ENCODE measurements at regions not wholly inside any gene's neighbourhood (a gene's known extent, or its start where the extent isn't known, plus 50 kb on each side); places are given as distances from the start of the nearest gene placed in this dataset.

DNA sequence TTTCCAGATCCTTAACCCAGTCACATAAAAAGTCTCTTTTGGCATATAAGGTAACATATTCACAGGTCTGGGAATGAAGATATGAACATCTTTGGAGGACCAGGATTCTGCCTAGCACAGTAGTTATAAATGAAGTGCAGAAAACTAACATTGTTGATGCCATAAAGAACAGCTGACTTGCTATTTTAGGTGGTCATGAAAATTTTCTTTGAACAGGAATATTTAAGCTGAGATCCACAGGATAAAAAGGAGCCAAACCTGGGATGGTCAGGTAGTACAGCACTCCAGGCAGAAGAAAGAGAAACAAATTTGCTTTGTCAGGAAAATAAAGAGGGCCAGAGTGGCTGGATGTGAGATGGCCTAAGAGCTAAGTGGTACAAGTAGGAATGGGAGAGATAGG, 80.0 kb downstream of the CENPW start:
- DNase-seq, result no peak

DNA sequence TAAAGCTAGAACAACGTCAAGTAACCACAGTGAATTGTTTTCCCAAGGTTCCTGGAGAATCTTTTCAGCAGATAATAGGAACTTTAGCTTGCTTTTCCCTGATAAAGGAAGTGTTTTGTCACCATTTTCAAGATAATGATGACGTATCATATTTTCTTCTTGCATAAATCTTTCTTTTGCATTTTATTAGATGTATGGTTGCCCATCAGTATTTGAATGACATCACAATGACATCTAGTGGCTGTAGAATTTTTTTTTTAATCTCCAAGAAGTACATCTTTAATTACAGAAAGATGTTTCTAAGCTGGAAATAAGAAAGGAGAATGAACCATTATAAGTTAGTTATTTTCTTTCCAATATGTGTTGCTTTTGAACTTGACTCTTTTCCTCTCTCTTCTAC, 83.0 kb downstream of the CENPW start:
- DNase-seq, result no peak

DNA sequence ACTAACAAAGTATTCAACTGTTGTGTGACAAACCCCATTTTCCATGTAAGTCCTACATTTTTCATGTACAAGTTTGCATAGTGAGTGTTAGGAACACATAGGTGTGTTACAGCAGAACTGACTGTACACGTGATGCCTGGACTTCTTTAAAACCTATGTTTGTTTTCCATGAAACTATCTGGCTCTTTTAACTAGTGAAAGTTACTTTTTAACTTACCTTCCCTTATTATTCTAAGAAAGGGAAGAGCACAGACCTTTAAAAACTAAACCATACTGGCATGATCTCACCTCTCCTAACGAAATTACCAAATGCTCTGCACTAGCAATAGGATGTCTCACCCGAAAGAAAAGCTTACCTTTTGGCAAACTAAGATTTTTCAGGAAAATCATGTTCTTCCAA, 87.8 kb downstream of the CENPW start:
- no peak for DNase-seq

DNA sequence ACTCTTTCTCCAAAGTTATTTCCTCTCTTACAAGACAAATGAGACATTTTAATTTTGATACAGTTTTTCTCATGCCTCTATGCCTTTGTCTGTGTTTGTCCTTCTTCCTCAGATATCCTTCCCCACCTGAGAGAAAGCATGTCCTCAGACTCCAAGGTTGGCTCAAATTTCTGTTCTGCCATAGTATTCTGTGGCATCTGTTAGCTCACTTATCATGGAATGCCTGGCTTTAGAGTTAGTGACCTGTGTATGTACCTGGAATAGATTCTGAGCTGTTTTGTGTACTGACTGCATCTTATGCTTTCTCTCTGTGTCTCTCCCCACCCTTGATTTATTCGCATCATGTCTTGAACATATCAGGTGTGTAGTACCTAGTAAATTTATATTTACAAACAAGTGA, 90.0 kb downstream of the CENPW start:
- DNase-seq, result no peak

DNA sequence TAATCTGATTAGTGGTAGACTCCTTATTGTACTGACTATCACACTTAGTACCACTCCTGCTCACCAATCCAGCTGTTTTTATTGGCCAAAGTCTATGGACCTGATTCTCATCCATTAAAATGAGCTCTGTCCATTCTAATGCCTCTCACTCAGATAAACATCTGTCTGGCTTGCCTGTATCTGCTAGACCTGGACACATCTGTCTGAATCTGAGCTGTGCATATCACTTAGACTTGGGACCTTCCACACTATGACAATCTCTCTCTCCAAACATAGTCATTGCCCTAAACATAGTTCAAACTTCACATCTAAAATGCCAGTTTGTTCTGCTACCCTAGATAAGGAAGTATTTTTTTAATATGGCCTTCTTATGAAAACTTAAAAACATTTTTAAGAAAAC, 92.6 kb downstream of the CENPW start:
- no peak for DNase-seq

DNA sequence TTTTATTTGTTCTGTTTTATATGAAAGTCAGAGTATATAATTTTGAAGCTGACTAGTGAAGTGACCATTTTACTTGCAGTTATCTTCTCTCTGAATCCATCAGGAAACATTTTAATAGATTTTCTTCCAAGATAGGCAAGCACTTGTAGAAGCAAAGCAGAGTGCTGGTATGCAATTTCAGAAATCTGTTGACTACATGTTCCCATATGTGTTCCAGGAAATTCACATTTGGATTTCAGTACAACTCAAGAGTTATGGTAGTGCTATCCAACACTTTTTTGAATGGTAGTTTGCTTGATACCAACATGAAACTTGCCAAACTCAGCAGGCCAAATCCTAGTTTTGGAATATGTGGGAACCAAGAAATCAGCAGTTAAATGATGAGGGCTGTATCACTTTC, 94.0 kb downstream of the CENPW start:
- DNase-seq, result no peak

DNA sequence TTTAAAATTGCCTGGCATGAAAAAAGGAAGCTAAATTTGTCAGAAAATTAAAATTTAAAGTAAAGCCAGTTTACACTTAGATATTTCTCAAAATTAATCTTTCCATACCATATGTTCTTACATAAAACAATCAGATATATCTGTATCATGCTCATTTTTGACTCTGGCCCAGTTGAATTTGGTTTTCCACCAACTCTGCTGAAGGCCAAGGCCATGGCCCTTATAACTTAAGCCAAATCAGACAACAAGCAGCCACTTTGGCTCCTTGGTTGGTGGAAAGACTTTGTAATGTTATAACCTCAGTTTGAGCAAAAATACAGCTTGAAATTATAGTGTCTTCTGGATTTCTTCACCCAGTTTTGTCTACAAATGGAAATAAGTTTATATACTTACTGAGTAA, 97.3 kb downstream of the CENPW start:
- no peak for DNase-seq

DNA sequence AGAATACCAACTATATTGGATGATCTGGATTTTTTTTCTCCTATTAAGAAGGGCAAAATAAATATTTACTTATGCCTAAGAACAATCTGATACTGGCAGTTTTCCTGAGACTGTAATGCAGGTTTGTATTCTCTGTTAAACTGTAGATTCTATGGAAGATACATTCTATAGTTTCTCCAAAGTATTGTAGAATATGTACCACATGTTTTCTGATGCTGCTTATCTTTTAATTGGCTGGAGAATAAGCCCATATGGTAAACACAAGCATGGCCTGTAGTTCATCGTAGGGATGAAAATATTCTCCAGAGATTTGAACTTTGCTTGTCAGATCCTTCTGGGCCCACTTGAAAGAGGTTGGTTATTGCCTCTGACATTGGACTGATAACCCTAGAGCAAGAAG, 99.1 kb downstream of the CENPW start:
- no peak for DNase-seq

DNA sequence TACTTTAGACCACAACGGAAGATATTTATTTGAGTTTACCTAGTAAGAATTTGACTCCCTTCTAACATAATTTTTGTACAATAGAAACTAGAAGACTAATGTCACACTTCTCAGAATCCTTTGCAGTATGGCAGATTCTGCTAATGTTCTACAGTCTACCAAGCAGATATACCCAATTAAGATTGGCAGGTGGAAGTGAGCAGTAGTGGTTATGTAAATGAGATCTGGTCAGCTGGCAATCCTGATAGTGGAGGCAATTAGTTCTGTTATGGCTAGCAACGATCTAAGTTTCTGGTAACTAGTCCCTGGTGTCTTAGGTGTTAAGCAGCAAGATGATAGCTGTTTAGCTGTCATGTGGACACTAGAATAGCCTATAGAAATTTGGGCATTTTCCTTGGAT, 101.0 kb downstream of the CENPW start:
- DNase-seq, result no peak

DNA sequence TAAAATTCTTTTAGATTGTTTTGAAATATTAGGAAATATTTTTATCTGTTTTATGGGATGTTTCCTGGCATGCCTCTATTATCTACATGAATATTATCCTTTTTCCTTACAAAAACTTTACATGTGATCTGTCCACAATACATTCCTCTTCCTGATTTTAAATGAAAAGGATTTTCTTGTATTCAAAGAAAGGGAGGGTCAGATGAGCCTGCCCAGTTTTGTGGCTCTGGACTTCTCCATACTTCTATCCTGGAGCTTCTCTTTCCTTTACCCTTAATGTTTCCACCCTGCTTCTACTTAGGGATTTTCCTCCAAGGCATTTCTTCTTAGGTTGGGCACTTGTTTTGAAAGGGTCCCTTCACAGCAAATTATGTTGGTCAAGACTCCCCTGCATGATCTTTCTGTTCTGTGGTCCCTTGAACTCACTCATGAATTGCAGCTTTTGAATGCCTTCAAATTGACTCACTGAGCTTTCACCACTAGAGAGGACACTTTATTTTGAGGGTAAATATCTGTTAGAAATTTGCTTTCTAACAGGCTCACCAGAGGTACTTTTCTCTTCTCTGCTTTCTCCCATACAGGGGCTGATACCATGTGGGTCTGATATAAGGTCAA, 104.9 kb downstream of the CENPW start:
- no peak for DNase-seq

DNA sequence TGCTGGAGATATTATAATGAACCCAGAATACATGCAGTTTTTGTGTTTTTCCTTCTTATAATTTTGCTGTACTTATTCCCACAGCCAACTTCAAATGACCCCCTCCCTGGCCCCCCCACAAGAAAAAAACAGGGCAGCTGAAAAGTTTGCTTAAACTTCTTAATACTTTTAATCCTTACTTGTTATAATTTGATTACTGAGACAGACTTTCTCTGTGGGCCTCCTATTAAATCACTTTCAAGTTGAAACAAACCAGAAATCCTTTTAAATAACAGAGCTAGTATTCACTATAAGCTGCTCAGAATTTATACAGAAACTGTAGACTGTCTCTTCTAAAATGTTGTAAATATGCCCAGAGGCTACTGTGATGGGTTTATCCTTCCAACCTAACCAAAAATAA, 106.3 kb downstream of the CENPW start:
- no peak for DNase-seq

DNA sequence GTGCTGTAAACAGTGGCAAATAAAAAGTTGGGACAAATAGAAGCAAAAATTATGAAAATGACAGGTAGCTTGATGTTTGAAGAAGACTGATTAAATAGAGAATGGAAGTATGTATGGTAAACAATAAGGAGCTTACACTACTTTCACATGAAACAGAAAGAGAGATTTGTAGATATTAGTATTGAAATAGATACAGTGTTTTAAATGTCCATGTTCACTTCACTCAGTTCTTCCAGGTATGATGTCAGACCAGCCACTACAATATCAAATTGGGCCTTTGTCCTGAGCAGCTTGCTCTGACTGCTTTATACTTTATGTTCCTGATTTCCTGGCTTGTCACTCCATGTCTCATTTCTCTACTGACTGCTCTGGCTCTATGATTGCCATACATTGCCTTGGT, 107.5 kb downstream of the CENPW start:
- no peak for DNase-seq

DNA sequence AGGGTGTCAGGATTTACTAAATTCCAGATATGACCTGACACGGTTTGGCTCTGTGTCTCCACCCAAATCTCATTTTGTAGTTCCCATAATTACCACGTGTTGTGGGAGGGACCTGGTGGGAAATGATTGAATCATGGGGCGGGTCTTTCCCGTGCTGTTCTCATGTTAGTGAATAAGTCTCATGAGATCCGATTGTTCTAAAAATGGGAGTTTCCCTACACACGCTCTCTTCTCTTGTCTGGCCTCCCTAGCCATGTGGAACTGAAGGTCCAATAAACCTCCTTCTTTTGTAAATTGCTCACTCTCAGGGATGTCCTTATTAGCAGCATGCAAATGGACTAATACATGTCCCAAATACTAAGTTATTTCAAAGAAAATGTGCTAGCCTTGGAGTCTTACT, 121.1 kb downstream of the CENPW start:
- no peak for DNase-seq

DNA sequence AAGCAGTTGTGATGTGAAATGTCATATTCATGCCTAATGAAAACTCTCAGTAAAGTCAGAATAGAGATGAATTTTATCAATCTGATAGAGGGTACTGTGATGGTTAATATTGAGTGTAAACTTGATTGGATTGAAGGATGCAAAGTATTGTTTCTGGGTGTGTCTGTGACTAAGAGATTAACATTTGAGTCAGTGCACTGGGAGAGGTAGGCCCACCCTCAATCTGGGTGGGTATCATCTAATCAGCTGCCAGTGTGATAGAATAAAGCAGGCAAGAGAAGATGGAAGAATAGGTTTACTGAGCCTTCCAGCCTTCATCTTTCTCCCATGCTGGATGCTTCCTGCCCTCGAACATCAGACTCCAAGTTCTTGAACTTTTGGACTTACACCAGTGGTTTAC, 124.3 kb downstream of the CENPW start:
- no peak for DNase-seq

DNA sequence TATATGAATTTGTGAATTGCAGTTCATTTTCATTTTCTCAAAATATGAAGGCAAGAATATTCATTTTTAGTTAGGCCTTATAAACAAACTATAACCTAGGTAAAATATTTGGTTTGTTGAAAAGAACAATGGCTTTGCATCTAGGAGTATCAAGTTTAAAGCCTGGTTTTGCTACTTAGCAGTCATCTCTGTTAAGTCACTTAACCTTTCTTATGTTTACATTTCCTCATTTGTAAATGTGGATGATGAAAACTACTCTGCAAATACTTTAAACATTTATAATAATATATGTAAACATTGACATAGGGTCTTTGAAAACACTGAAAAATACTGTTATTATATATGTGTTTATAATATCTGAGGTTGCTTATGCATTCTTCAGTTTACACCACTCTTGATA, 135.5 kb downstream of the CENPW start:
- no peak for DNase-seq

DNA sequence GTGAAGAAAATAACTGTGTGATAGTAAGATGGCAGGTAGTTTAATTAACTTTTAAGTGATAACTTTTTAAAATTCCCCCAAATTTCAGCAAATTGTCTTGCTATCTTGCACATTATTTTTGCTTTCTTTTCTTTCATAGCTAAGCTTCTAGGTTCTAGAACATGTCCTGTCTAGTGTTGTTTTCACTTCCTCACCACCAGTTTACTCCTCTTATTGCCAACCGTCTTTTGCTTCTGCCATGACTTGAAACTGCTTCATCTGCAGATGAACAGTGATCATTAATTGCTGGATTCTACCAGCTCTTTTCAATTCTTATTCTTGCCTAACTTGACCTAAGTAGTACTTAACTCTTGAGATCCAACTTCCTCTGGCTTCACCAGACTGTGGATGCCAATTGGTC, 137.8 kb downstream of the CENPW start:
- no peak for DNase-seq

DNA sequence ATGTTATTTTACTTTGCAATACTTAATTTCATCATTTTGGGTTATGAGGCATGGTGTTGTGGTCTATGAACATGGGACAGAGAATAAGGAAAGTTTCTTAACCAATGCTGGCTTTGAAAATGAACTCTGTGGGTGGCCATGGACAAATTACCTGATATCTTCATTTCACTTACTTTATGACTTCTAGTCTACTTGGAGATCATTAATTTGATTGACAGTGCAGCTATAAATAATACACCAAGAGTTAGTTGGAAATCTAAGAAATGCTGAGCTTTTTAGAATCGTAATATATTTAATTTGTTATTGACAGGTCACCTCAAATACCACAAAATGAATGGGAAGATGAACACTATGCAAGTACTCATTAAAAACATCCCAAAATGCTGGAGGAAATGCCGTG, 140.4 kb downstream of the CENPW start:
- DNase-seq, result no peak

DNA sequence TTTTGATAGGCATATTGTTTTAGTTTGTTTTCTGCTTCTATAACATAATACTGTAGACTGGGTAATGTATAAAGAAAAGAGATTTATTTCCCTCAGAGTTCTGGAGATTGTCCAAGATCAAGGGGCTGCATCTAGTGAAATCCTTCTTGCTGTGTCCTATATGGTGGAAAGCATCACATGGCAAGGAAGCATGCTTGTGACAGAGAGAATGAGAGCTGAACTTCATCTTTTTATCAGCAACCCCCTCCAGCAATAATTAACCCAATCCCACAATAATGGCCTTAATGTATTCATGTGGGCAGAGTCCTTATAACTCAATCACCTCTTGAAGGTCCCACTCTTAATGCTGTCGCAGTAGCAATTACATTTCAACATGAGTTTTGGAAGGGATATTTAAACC, 141.4 kb downstream of the CENPW start:
- DNase-seq, result no peak

DNA sequence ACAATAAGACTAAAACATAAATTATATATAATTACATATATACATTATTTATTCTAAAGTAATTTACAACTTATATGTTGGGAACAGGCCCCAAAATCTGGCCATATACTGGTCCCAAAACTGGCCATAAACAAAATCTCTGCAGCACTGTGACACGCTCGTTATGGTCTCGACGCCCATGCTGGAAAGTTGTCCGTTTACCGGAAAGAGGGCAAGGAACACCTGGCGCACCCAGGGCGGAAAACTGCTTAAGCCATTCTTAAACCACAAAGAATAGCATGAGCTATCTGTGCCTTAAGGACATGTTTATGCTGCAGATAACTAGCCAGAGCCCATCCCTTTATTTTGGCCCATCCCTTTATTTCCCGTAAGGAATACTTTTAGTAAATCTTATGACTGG, 164.9 kb downstream of the CENPW start:
- DNase-seq, result no peak

DNA sequence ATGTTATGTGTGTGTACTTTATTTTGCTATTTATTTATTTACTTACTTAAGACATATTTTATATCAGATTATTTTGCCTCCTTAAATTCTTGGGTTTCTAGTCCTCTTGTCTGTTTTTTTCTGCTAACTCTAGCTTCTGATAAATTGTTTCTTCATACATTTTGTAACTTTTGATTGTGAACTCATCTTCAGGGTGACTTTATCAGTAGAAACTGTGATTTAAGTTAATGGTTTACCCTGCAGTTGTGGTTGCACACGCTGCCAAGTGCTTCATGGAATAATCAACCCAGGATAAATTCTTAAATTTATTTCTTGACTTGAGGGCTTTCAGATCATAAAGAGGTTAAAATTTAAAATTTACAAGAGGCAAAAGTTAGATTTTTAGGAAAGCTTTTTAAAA, 173.3 kb downstream of the CENPW start:
- DNase-seq, result no peak

DNA sequence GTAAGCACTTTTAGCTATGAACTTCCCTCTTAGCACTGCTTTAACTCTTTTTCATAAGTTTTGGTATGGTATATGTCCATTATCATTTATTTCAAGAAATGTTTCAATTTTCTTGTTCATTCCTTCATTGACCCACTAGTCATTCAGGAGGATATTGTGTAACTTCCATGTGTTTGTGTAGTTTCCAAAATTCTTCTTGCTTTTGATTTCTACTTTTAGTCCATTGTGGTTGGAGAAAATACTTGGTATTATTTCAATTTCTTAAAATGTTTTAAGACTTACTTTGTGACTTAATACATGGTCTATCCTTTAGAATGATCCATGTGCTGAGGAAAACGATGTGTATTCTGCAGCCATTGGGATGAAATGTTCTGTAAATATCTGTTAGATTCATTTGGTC, 176.5 kb downstream of the CENPW start:
- no peak for DNase-seq

DNA sequence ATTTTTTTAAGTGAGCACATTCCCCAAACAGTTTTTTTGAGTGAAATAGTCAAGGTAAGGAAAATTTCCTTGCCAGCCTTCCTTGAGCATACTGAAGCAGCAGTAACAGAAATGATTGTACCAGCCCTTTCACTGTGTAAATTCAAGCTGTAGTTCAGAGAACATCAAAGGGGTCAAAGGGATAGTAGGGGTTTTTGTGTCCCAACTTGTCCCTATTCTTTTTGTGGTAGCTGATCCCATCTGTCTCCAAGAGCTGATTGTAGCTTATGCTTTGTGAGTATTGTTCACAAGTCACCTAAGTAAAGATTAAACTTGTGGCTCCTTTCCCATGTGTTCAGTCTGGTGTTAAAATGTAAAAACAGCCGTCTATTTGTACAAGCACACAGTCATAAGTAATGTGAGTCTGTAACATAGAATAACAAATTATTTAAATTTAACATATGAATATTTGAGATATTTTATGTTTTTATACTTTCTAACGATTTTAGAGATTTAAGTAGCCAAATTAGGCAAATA, 185.0 kb downstream of the CENPW start:
- DNase-seq, result no peak

DNA sequence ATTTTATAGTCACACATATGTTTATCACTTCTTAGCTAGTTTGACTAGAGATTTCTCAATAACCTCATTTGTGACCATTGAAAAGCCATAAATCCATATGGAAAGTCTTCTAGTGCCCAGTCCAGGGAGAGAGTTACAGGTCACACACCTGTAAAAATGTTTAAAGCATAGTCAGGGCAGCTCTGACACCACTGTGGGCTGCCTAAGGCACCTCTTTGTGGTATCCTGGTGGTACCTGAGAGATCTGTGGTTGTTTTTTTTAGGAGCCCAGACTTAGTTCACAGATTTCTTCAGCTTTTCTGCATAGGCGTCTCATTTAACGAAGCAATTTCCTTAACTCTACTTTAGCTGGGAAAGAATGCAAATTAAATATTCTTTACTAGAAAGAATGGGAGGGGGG, 186.6 kb downstream of the CENPW start:
- no peak for DNase-seq

DNA sequence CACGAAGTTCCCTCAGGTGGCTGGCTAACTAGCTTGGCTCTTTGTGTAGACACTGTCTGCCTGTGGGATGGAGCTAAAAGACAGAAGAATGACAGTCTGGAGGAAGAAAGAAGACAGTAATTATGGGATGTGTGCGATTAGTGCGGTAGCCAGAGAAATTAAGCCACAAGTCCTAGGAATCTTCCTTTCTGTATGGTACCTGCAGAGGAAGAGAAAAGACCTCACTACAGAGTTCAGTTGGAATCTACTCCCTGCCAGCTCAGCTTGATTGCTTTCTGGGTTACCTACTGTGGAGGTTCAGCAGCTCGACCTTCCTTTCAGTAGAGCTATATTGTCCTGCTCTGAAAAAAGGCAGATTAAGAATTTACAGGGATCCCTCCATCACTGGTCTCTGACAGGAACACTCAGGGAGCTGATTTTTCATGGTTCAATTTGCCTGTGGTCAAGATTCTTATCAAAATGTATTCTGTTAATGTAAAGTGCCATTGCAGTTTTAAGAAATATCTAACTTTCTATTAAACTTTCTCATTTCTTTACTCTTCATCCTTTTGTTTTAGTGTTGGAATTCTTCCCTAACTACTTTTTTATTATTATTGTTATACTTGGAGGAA, 187.2 kb downstream of the CENPW start:
- no peak for DNase-seq

DNA sequence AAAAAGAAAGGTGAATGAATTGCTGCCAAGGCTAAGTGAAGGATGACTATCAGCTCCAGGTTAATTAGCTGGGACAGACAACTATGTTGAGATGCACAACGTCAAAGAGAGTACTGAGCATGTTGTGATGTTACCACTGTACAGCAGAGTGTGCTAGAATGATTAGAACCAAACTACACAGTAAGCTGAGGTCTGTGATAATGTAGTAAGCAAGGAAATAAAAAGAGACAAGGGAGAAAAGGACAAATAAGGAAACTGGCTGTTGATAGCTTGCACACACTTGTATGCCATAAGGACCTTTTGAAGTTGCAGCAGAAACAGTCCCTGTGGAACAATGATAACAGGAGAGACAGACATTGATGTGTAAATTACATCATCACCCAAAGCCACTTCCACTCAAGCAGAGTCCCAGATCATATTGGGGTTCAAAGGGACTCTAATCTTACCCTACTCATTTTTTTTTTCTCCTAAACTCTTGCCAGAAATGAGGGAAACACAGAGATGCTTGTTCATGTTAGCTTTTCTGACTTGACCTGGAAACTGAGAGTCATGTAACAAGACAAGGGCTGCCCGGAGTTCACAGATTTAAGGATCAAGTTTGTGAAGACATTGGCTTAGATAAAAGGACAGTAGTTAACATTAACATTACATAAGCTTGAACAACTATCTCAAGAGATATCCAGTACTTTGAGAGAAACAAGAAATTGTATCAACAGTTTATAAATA, 189.9 kb downstream of the CENPW start:
- no peak for DNase-seq

Measured in NCI-H1930 (cell line).